OCI-LY3 (cell line): ENCODE measurements at regions not wholly inside any gene's neighbourhood (a gene's known extent, or its start where the extent isn't known, plus 50 kb on each side); places are given as distances from the start of the nearest gene placed in this dataset.

Experiments used
- EZH2phosphoT487 ChIP-seq: fragments of 200-600 bp; shearing (Covaris generic); IDR thresholded peaks from 2 replicates; pipeline ENCODE4 v1.6.1; 2018; ENCODE audit warnings: antibody characterized with exemption, mixed run types, low read depth
- TF ChIP-seq, protein P1 (sequence below): fragments of 200-600, 300-600 bp; sonication (generic); IDR thresholded peaks from 2 replicates; pipeline ENCODE4 v1.5.1; 2014; ENCODE audit warnings: antibody characterized with exemption, low read length, low read depth

DNA sequence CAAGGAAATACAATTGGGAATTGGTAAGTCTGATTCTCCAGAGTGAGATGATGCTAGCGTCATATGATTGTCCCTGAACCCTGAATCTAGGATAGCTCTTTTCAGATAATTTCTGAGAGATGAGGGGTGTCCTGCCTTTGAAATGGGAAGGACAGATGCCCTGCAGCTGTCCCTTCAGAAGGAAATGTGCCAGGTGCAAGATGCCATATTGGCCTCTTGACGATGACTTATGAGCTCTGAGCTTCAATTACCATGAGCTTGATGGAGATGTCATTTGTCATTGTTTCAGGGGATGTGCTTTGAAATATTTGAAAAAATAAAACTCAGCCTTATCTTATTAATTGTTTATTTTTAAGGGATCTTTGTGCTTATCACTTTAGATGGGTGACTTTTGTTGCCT is 185.1 kb downstream of the DACT1 start:
- TF ChIP-seq, protein P1, sequence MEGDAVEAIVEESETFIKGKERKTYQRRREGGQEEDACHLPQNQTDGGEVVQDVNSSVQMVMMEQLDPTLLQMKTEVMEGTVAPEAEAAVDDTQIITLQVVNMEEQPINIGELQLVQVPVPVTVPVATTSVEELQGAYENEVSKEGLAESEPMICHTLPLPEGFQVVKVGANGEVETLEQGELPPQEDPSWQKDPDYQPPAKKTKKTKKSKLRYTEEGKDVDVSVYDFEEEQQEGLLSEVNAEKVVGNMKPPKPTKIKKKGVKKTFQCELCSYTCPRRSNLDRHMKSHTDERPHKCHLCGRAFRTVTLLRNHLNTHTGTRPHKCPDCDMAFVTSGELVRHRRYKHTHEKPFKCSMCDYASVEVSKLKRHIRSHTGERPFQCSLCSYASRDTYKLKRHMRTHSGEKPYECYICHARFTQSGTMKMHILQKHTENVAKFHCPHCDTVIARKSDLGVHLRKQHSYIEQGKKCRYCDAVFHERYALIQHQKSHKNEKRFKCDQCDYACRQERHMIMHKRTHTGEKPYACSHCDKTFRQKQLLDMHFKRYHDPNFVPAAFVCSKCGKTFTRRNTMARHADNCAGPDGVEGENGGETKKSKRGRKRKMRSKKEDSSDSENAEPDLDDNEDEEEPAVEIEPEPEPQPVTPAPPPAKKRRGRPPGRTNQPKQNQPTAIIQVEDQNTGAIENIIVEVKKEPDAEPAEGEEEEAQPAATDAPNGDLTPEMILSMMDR, result no peak
- TF ChIP-seq EZH2phosphoT487, result no peak
